Breast epithelium (tissue), 3 donors: ENCODE measurements at regions not wholly inside any gene's neighbourhood (a gene's known extent, or its start where the extent isn't known, plus 50 kb on each side); places are given as distances from the start of the nearest gene placed in this dataset.

Source experiments
- POLR2A ChIP-seq: fragments of 450-650 bp; IDR thresholded peaks from one replicate; pipeline ENCODE4 v1.6.1; 2016; ENCODE audit warnings: antibody characterized with exemption, mild to moderate bottlenecking, moderate library complexity
- POLR2AphosphoS5 ChIP-seq, 3 donors: sonication (generic); formaldehyde crosslinking; IDR thresholded peaks; one replicate each; pipeline ENCODE4 v1.6.1; 2017; ENCODE audit warnings: antibody characterized with exemption in 3 of 3
- TF ChIP-seq, protein P1 (sequence below), 3 donors: fragments of 450-650 bp; IDR thresholded peaks; one replicate each; pipeline ENCODE4 v1.5.1; 2016 to 2017; ENCODE audit warnings: antibody characterized with exemption in 3 of 3, mild to moderate bottlenecking in 3 of 3, moderate library complexity in 3 of 3

DNA sequence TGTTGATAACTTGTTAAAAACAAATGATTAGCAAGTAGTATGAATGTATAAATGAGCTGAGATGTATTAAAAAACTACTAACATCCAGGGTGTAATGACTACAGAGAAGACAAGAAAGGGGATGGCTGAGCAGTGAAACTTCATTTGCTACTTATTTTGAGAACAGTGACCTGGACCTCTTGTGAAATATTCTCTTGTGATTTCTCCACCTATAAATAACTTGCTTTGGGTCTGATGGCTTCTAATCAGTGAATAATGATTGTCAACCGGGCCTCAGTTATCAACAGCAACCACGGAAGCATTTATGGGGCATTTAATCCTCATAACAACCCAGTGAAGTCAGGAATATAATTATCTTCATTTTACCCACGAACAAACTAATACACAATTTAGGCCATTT is 154.2 kb upstream of the HAND2 start:
- TF ChIP-seq, protein P1, sequence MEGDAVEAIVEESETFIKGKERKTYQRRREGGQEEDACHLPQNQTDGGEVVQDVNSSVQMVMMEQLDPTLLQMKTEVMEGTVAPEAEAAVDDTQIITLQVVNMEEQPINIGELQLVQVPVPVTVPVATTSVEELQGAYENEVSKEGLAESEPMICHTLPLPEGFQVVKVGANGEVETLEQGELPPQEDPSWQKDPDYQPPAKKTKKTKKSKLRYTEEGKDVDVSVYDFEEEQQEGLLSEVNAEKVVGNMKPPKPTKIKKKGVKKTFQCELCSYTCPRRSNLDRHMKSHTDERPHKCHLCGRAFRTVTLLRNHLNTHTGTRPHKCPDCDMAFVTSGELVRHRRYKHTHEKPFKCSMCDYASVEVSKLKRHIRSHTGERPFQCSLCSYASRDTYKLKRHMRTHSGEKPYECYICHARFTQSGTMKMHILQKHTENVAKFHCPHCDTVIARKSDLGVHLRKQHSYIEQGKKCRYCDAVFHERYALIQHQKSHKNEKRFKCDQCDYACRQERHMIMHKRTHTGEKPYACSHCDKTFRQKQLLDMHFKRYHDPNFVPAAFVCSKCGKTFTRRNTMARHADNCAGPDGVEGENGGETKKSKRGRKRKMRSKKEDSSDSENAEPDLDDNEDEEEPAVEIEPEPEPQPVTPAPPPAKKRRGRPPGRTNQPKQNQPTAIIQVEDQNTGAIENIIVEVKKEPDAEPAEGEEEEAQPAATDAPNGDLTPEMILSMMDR (IDR thresholded peaks at IDR 0.05): no peak
- no peak for TF ChIP-seq POLR2A
- TF ChIP-seq POLR2AphosphoS5 (IDR thresholded peaks at IDR 0.05): no peak
